ENCODE measurements at regions not wholly inside any gene's neighbourhood (a gene's known extent, or its start where the extent isn't known, plus 50 kb on each side); places are given as distances from the start of the nearest gene placed in this dataset.

DNA sequence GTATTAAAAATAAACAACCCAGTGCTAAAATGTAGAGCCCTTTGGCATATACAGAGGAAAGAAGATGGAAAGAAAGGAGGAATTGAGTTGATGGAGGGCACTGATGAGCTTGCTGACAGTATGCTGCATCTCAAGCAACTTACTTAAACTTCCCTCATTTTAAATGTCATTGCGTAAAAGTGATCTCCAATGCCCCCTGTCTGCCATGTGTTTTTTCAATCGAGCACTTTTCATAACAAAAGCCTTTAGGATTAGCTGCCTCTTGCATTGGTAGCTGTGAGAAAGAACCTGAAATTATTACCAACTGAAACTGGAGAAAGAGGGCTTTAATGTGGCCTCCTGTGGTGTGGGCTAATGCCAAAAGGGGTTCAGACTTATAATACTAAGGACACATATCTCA, 541.6 kb downstream of the SUCLA2 start:
- no peaks in the 10 kb centered on the region for H3K4me1 Mint-ChIP-seq
- no peak for ATAC-seq
- H3K36me3 Mint-ChIP-seq (ENCODE audit: low read depth) = no peaks in the 10 kb centered on the region
- DNase-seq = no peak
- H3K27ac Mint-ChIP-seq = no peak overlapping the region
- H3K9me3 ChIP-seq (ENCODE audit: control insufficient read depth, low read length, poor library complexity, severe bottlenecking) = no peaks in the 10 kb centered on the region
- no peaks in the 10 kb centered on the region for H3K27me3 Mint-ChIP-seq
- H3K4me3 Mint-ChIP-seq = no peak overlapping the region

GRCh38 chr13:47457626-47458025, 543.4 kb downstream of the SUCLA2 start:
- no peaks in the 10 kb centered on the region for H3K4me1 Mint-ChIP-seq
- no peaks in the 10 kb centered on the region for H3K36me3 Mint-ChIP-seq (ENCODE audit: low read depth)
- no peak overlapping the region for H3K27ac Mint-ChIP-seq
- DNase-seq (no peak), ATAC-seq (no peak)
- no peaks in the 10 kb centered on the region for H3K27me3 Mint-ChIP-seq
- no peaks in the 10 kb centered on the region for H3K9me3 ChIP-seq (ENCODE audit: control insufficient read depth, low read length, poor library complexity, severe bottlenecking)
- H3K4me3 Mint-ChIP-seq = no peak overlapping the region

DNA sequence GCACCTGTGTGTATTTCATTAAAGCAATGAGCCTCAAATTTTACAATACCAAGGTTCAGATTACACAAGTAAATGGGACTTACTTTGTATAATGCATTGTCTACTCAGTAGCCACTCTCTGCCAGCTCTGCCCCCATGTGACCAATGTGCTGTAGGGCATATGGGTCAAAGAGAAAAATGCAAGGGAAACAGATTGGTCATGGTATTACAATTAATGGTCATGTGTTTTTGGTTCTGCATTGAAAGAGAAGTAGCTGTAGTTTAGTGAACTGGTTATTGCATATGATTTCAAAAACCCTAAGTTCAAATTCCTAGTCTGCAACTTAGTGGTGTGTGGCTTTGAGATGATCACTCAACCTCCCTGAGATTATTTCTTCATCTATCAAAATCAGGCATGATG, 545.4 kb downstream of the SUCLA2 start:
- no peaks in the 10 kb centered on the region for H3K9me3 ChIP-seq (ENCODE audit: control insufficient read depth, low read length, poor library complexity, severe bottlenecking)
- no peak overlapping the region for H3K4me3 Mint-ChIP-seq
- no peak overlapping the region for H3K27ac Mint-ChIP-seq

DNA sequence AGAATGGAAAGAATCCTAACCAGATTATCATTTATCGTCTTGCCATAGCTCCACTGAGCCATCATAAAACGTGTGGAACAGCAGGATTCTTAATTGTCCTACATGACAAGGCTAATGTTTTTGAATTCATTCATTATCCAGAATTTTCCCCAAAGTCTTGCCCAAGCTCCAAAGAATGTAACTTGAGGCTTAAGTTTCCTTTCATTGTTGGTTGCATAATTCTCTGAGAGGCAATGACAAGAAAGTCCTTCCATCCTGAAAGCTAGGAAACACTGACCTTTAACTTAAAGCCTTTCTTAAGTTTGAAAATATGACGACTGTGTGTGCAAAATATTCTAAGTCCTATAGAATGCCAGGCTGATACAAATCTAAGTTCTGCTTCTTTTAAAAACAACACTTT, 546.1 kb downstream of the SUCLA2 start:
- Mint-ChIP-seq H3K4me3 (no peak overlapping the region), H3K4me1 (no peaks in the 10 kb centered on the region), H3K27me3 (no peaks in the 10 kb centered on the region), H3K27ac (no peak overlapping the region), H3K36me3 (ENCODE audit: low read depth) (no peaks in the 10 kb centered on the region)
- no peak for ATAC-seq
- H3K9me3 ChIP-seq (ENCODE audit: control insufficient read depth, low read length, poor library complexity, severe bottlenecking) = no peaks in the 10 kb centered on the region
- no peak for DNase-seq

More for the DNA sequence above, 545.4 kb downstream of the SUCLA2 start:
- ATAC-seq (no peak), DNase-seq (no peak)
- no peaks in the 10 kb centered on the region for H3K4me1 Mint-ChIP-seq
- no peaks in the 10 kb centered on the region for H3K36me3 Mint-ChIP-seq (ENCODE audit: low read depth)
- H3K27me3 Mint-ChIP-seq = no peaks in the 10 kb centered on the region

- no peak for ATAC-seq
- Mint-ChIP-seq H3K36me3 (ENCODE audit: low read depth) (no peaks in the 10 kb centered on the region), H3K27me3 (no peaks in the 10 kb centered on the region), H3K4me1 (no peaks in the 10 kb centered on the region), H3K27ac (no peak overlapping the region), H3K4me3 (no peak overlapping the region)
- no peaks in the 10 kb centered on the region for H3K9me3 ChIP-seq (ENCODE audit: control insufficient read depth, low read length, poor library complexity, severe bottlenecking)
- no peak for DNase-seq
Measured at GRCh38 chr13:47437406-47437805, 540.6 kb upstream of the HTR2A start.

DNA sequence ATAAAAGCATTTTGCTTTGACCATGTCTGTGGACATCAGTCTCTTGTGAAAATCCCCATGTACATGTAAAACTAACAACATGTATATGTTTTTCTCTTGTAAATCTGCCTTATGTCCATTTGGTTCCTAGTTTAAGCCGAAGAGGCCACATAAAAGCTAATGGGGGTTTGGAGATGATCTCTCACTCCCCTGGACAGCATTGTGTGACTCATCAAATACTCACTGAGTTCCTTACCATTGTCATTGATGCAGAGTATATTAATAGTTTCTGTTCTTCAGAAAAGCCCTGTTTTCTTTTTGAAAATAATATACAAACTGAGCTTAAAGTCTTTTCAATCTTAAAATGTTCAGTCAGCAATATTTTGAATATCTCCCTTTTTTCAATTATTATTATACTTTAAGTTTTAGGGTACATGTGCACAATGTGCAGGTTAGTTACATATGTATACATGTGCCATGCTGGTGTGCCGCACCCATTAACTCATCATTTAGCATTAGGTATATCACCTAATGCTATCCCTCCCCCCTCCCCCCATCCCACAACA, 536.7 kb upstream of the HTR2A start:
- H3K9me3 ChIP-seq (ENCODE audit: control insufficient read depth, low read length, poor library complexity, severe bottlenecking) = no peaks in the 10 kb centered on the region
- Mint-ChIP-seq H3K4me3 (no peak overlapping the region), H3K27me3 (no peaks in the 10 kb centered on the region), H3K4me1 (no peaks in the 10 kb centered on the region), H3K36me3 (ENCODE audit: low read depth) (no peaks in the 10 kb centered on the region), H3K27ac (no peak overlapping the region)
- DNase-seq (no peak), ATAC-seq (no peak)

- Mint-ChIP-seq H3K27ac (no peak overlapping the region), H3K4me3 (no peak overlapping the region), H3K4me1 (no peaks in the 10 kb centered on the region), H3K36me3 (ENCODE audit: low read depth) (no peaks in the 10 kb centered on the region), H3K27me3 (no peaks in the 10 kb centered on the region)
- DNase-seq (no peak), ATAC-seq (no peak)
- no peaks in the 10 kb centered on the region for H3K9me3 ChIP-seq (ENCODE audit: control insufficient read depth, low read length, poor library complexity, severe bottlenecking)
Measured at GRCh38 chr13:47426126-47426849, 529.4 kb upstream of the HTR2A start.

GRCh38 chr13:47421525-47421924, 524.7 kb upstream of the HTR2A start:
- Mint-ChIP-seq H3K27me3 (no peaks in the 10 kb centered on the region), H3K4me3 (no peak overlapping the region), H3K36me3 (ENCODE audit: low read depth) (no peaks in the 10 kb centered on the region), H3K4me1 (no peaks in the 10 kb centered on the region), H3K27ac (no peak overlapping the region)
- no peaks in the 10 kb centered on the region for H3K9me3 ChIP-seq (ENCODE audit: control insufficient read depth, low read length, poor library complexity, severe bottlenecking)
- DNase-seq (no peak), ATAC-seq (no peak)

DNA sequence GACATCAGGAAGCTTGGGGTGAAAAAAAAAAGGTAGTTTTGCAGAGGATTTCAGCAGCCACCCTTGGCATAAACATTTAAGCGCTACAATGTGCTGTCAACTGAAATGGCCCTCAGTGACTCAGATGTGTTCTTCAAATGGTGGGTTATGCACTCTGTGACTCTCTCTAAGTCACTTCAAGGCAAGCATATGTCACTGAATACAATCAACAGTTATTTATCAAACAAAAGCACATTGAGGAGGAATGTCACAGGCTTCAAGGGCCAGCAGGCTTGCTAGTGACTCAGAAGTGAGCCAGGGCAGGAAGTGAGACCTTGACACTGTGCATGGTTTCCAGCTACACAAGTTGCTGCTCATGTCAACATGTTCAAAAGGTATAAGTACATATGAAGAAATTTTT, 523.7 kb upstream of the HTR2A start:
- no peaks in the 10 kb centered on the region for H3K36me3 Mint-ChIP-seq (ENCODE audit: low read depth)
- no peak for ATAC-seq

DNA sequence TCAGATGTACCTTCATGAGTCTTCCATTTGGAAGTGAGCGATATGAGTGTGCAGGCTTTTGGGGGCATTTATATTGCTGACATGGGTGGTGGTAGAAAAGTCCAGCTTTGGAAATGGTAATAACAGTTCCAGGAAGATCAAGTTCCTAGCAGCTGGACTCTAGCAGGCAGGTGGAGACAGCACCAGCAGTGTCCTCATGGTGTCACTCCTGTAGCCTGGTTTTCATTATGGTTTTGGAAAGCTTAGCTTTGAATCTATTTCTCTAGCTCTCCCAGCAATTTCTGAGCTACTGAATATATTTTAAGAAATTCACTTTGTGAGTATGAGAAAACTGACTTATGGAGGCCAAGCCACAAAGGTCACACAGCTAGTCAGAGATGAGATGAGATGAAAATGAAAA, 523.2 kb upstream of the HTR2A start:
- DNase-seq (no peak), ATAC-seq (no peak)
- H3K4me3 Mint-ChIP-seq = no peak overlapping the region
- no peak overlapping the region for H3K27ac Mint-ChIP-seq
- no peaks in the 10 kb centered on the region for H3K27me3 Mint-ChIP-seq
- H3K4me1 Mint-ChIP-seq = no peaks in the 10 kb centered on the region
- H3K9me3 ChIP-seq (ENCODE audit: control insufficient read depth, low read length, poor library complexity, severe bottlenecking) = no peaks in the 10 kb centered on the region
- no peaks in the 10 kb centered on the region for H3K36me3 Mint-ChIP-seq (ENCODE audit: low read depth)

More for the DNA sequence above, 523.7 kb upstream of the HTR2A start:
- Mint-ChIP-seq H3K4me1 (no peaks in the 10 kb centered on the region), H3K27me3 (no peaks in the 10 kb centered on the region), H3K4me3 (no peak overlapping the region), H3K27ac (no peak overlapping the region)
- DNase-seq = no peak
- H3K9me3 ChIP-seq (ENCODE audit: control insufficient read depth, low read length, poor library complexity, severe bottlenecking) = no peaks in the 10 kb centered on the region

DNA sequence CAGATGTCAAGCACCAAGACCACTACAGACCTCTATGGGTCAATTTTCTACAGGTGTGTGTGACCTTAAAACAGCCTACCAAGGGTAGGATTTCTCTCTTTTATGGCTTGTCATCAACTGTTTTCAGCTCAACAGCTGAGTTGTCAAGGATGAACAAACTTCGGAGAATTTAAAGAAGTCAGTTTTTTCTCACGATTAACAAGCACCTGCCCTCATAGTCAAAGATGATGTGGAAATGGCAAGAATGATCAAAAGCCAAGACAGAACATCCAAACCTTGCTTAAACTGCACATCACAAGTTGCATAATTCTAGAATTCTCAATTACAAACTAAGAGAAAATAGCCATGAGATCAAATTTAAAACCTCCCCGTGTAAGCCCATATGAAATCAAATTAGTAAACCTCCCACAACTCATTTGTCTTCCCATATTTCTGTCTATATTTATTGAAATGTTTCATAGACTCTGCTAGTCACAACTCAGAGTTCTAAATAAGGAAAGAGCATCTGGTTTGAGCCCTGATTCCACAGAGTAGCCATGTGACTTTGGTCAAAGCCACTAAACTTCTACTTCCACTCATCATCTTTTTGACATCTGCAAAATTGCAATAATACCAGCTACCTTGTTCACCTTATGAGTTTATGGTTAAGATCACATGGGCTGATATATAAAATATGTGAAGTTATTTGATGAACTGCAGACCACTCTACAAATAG, 521.5 kb upstream of the HTR2A start:
- no peak for ATAC-seq
- no peak overlapping the region for H3K4me3 Mint-ChIP-seq
- H3K27ac Mint-ChIP-seq = no peak overlapping the region

DNA sequence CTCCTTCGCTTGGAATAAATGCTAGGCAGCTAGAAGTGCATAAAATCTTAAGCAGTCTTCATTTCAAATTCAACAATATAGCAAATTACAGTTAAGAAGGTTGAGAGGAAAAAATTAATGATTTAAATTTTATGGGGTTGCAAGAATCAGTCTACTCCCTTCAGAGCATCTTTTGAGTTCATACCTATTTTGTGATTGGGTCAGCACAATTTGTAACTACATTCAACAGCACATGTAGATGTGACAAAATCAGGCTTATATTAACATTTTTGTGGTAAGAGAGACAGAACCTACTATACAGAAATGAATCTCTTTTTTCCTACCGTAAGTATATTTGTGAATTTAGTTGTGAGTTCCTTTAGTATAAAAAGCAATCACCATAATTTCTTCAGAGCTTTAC, 520.6 kb upstream of the HTR2A start:
- H3K27ac Mint-ChIP-seq = no peak overlapping the region
- H3K9me3 ChIP-seq (ENCODE audit: control insufficient read depth, low read length, poor library complexity, severe bottlenecking) = no peaks in the 10 kb centered on the region
- ATAC-seq (no peak), DNase-seq (no peak)
- no peaks in the 10 kb centered on the region for H3K4me1 Mint-ChIP-seq
- H3K27me3 Mint-ChIP-seq = no peaks in the 10 kb centered on the region
- H3K36me3 Mint-ChIP-seq (ENCODE audit: low read depth) = no peaks in the 10 kb centered on the region
- no peak overlapping the region for H3K4me3 Mint-ChIP-seq

More for the DNA sequence above, 521.5 kb upstream of the HTR2A start:
- no peaks in the 10 kb centered on the region for H3K36me3 Mint-ChIP-seq (ENCODE audit: low read depth)
- DNase-seq = no peak
- H3K27me3 Mint-ChIP-seq = no peaks in the 10 kb centered on the region
- H3K4me1 Mint-ChIP-seq = no peaks in the 10 kb centered on the region
- H3K9me3 ChIP-seq (ENCODE audit: control insufficient read depth, low read length, poor library complexity, severe bottlenecking) = no peaks in the 10 kb centered on the region

DNA sequence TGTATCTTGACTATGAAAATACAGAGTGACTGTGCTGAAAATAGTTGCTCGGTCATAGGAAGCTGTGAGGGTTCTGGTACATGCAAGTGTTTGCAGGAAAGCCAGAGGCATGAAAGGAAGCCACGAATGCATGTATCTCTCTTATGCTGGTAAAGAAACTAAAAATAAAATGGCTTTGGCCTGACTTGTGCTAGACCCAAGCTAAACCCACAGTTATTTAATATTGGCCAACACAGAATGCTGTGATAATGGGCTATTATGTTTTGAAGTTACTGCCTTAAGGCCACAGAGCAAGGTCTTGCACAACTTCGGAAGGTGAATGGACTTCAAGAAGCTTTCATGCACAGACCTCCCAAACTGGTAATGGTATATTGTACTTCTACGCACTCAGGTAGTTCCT, 518.2 kb upstream of the HTR2A start:
- H3K27me3 Mint-ChIP-seq = no peaks in the 10 kb centered on the region
- no peak overlapping the region for H3K4me3 Mint-ChIP-seq
- H3K36me3 Mint-ChIP-seq (ENCODE audit: low read depth) = no peaks in the 10 kb centered on the region
- DNase-seq = no peak
- no peaks in the 10 kb centered on the region for H3K9me3 ChIP-seq (ENCODE audit: control insufficient read depth, low read length, poor library complexity, severe bottlenecking)
- H3K4me1 Mint-ChIP-seq = no peaks in the 10 kb centered on the region
- H3K27ac Mint-ChIP-seq = no peak overlapping the region
- no peak for ATAC-seq

- DNase-seq = no peak
- Mint-ChIP-seq H3K27me3 (no peaks in the 10 kb centered on the region), H3K27ac (no peak overlapping the region), H3K36me3 (ENCODE audit: low read depth) (no peaks in the 10 kb centered on the region), H3K4me3 (no peak overlapping the region), H3K4me1 (no peaks in the 10 kb centered on the region)
- ATAC-seq = no peak
- no peaks in the 10 kb centered on the region for H3K9me3 ChIP-seq (ENCODE audit: control insufficient read depth, low read length, poor library complexity, severe bottlenecking)
Measured at GRCh38 chr13:47413526-47413925, 516.7 kb upstream of the HTR2A start.
